ENCODE measurements at regions not wholly inside any gene's neighbourhood (a gene's known extent, or its start where the extent isn't known, plus 50 kb on each side); places are given as distances from the start of the nearest gene placed in this dataset.
"Not testable (repeated sequence)": the region's sequence is repeated elsewhere in the genome, so short reads cannot be mapped to it uniquely, and the experiment has no call there.

GRCh38 chr6:23618366-23618765 is 507.6 kb upstream of the NRSN1 start:
- no peak for DNase-seq

- no peak for DNase-seq
These were observed 505.1 kb upstream of the NRSN1 start for GRCh38 chr6:23620911-23621401.

- DNase-seq, result no peak
These were observed 495.0 kb upstream of the NRSN1 start for GRCh38 chr6:23630726-23631635.

GRCh38 chr6:23633996-23634395 is 492.0 kb upstream of the NRSN1 start:
- DNase-seq, result no peak

- DNase-seq, result no peak
These were observed 490.9 kb upstream of the NRSN1 start for GRCh38 chr6:23635150-23635549.

- DNase-seq, result no peak
These were observed 488.7 kb upstream of the NRSN1 start for GRCh38 chr6:23637296-23637695.

GRCh38 chr6:23642849-23643248 is 483.2 kb upstream of the NRSN1 start:
- DNase-seq, result no peak

- DNase-seq, result no peak
These were observed 479.0 kb upstream of the NRSN1 start for GRCh38 chr6:23647045-23647444.

- no peak for DNase-seq
These were observed 475.3 kb upstream of the NRSN1 start for GRCh38 chr6:23650676-23651075.

GRCh38 chr6:23654745-23655144 is 471.3 kb upstream of the NRSN1 start:
- no peak for DNase-seq

GRCh38 chr6:23655525-23655924 is 470.5 kb upstream of the NRSN1 start:
- no peak for DNase-seq

- DNase-seq, result no peak
These were observed 469.5 kb upstream of the NRSN1 start for GRCh38 chr6:23656255-23657194.

- no peak for DNase-seq
These were observed 466.9 kb upstream of the NRSN1 start for GRCh38 chr6:23659125-23659524.

GRCh38 chr6:23661549-23661948 is 464.5 kb upstream of the NRSN1 start:
- DNase-seq, result no peak

GRCh38 chr6:23663096-23663495 is 462.9 kb upstream of the NRSN1 start:
- no peak for DNase-seq

GRCh38 chr6:23663652-23664051 is 462.4 kb upstream of the NRSN1 start:
- DNase-seq, result no peak

GRCh38 chr6:23665911-23666310 is 460.1 kb upstream of the NRSN1 start:
- not testable (repeated sequence) for DNase-seq

GRCh38 chr6:23672737-23673136 is 453.3 kb upstream of the NRSN1 start:
- DNase-seq, result no peak

- DNase-seq, result no peak
These were observed 447.4 kb upstream of the NRSN1 start for GRCh38 chr6:23678626-23679025.

GRCh38 chr6:23681743-23682142 is 444.3 kb upstream of the NRSN1 start:
- no peak for DNase-seq

- no peak for DNase-seq
These were observed 437.4 kb upstream of the NRSN1 start for GRCh38 chr6:23688650-23689049.

GRCh38 chr6:23690453-23691049 is 435.5 kb upstream of the NRSN1 start:
- DNase-seq, result no peak

GRCh38 chr6:23692184-23692583 is 433.8 kb upstream of the NRSN1 start:
- no peak for DNase-seq
